Muscle layer of duodenum (tissue), 2 donors: ENCODE measurements at regions not wholly inside any gene's neighbourhood (a gene's known extent, or its start where the extent isn't known, plus 50 kb on each side); places are given as distances from the start of the nearest gene placed in this dataset.
"Not testable (repeated sequence)": the region's sequence is repeated elsewhere in the genome, so short reads cannot be mapped to it uniquely, and the experiment has no call there.

Experiments used
- H3K27ac ChIP-seq: one replicate; pipeline ENCODE4 v1.7.0; 2013; ENCODE audit warnings: mild to moderate bottlenecking, low read length
- H3K27me3 ChIP-seq: one replicate; pipeline ENCODE4 v1.7.0; 2013; ENCODE audit warnings: low read depth, mild to moderate bottlenecking, control low read depth, low read length
- H3K36me3 ChIP-seq, 2 donors: one replicate each; pipeline ENCODE4 v1.7.0; 2013; ENCODE audit warnings: low read length in 2 of 2, control low read depth in 1 of 2, mild to moderate bottlenecking in 1 of 2; ENCODE audit not compliant: insufficient read depth in 2 of 2, control insufficient read depth in 1 of 2
- H3K4me1 ChIP-seq, 2 donors: one replicate each; pipeline ENCODE4 v1.7.0; 2013; ENCODE audit warnings: low read length in 2 of 2, mild to moderate bottlenecking in 2 of 2, control low read depth in 1 of 2, moderate library complexity in 1 of 2; ENCODE audit not compliant: insufficient read depth in 2 of 2, control insufficient read depth in 1 of 2
- H3K4me3 ChIP-seq, 2 donors: one replicate each; pipeline ENCODE4 v1.7.0; 2013; ENCODE audit warnings: low read length in 2 of 2, low read depth in 1 of 2, mild to moderate bottlenecking in 1 of 2
- H3K9me3 ChIP-seq, 2 donors: one replicate each; pipeline ENCODE4 v1.7.0; 2013; ENCODE audit warnings: low read length in 2 of 2, control low read depth in 1 of 2, mild to moderate bottlenecking in 1 of 2; ENCODE audit not compliant: control insufficient read depth in 1 of 2
- donor health status: healthy.

DNA sequence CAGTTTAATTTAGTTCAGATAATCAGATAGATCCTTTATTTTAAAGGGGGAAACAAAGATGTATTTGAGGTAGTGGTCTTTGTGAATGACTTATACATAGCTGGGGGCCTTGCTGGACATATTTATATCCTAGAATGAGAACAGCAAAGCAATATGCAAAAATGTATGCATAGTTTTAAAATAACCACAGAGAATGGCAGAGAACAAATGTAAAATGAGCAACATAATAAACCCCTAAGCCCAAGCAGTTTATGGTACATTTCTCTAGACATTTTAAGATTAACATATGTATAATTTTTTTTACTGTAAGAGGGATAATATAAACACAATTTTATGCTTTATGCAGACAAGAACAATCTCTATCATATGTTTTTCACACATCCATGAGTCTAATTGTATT is 434.2 kb upstream of the SMIM31 start:
- H3K27ac ChIP-seq, result no peak overlapping the region
- no peaks in the 10 kb centered on the region for H3K9me3 ChIP-seq
- H3K4me3 ChIP-seq, result no peak overlapping the region
- H3K4me1 ChIP-seq, result no peaks in the 10 kb centered on the region
- no peaks in the 10 kb centered on the region for H3K36me3 ChIP-seq
- H3K27me3 ChIP-seq, result no peaks in the 10 kb centered on the region

GRCh38 chr4:164320847-164321246 is 433.1 kb upstream of the SMIM31 start:
- no peaks in the 10 kb centered on the region for H3K36me3 ChIP-seq
- no peaks in the 10 kb centered on the region for H3K27me3 ChIP-seq
- H3K9me3 ChIP-seq, result no peaks in the 10 kb centered on the region
- no peak overlapping the region for H3K27ac ChIP-seq
- H3K4me3 ChIP-seq, result no peak overlapping the region
- no peaks in the 10 kb centered on the region for H3K4me1 ChIP-seq

- Histone ChIP-seq H3K4me3 (no peak overlapping the region), H3K27ac (no peak overlapping the region), H3K4me1 (no peaks in the 10 kb centered on the region)
These were observed 427.9 kb upstream of the SMIM31 start for GRCh38 chr4:164326056-164326455.

GRCh38 chr4:164337219-164337944 is 416.5 kb upstream of the SMIM31 start:
- Histone ChIP-seq H3K4me1 (no peaks in the 10 kb centered on the region), H3K4me3 (no peak overlapping the region), H3K36me3 (no peaks in the 10 kb centered on the region), H3K27ac (no peak overlapping the region), H3K27me3 (no peaks in the 10 kb centered on the region), H3K9me3 (peaks cover 3 to 4% of the 10 kb centered on the region in 2 donors)

More at GRCh38 chr4:164326056-164326455, 427.9 kb upstream of the SMIM31 start:
- H3K36me3 ChIP-seq, result no peaks in the 10 kb centered on the region
- H3K27me3 ChIP-seq, result no peaks in the 10 kb centered on the region
- no peaks in the 10 kb centered on the region for H3K9me3 ChIP-seq

GRCh38 chr4:164343472-164343976 is 410.4 kb upstream of the SMIM31 start:
- peaks cover 3 to 4% of the 10 kb centered on the region in 2 donors for H3K9me3 ChIP-seq
- H3K4me3 ChIP-seq, result no peak overlapping the region
- H3K36me3 ChIP-seq, result no peaks in the 10 kb centered on the region
- no peak overlapping the region for H3K27ac ChIP-seq
- H3K4me1 ChIP-seq, result no peaks in the 10 kb centered on the region
- H3K27me3 ChIP-seq, result no peaks in the 10 kb centered on the region

- Histone ChIP-seq H3K27ac (no peak overlapping the region), H3K27me3 (no peaks in the 10 kb centered on the region), H3K9me3 (peaks cover 2 to 4% of the 10 kb centered on the region in 2 donors), H3K4me1 (no peaks in the 10 kb centered on the region), H3K4me3 (no peak overlapping the region), H3K36me3 (no peaks in the 10 kb centered on the region)
These were observed 408.2 kb upstream of the SMIM31 start for GRCh38 chr4:164345756-164346155.

DNA sequence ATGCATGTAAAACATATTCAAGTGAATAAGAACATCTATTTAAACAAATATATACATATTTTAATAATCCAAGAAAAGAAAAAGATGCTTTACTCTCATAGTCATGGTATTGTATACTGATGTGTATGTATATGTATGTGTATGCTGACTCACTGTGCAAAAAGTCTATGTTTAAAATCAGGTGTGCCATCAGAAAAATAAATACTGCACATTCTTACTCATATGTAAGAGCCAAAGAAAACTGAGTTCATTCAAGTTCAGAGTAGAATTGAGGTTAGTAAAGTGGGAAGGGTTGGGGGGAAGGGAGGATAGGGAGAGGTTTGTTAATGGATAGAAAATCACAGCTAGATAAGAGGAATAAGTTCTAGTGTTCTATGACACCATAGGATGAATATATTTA is 403.9 kb upstream of the SMIM31 start:
- Histone ChIP-seq H3K9me3 (no peaks in the 10 kb centered on the region), H3K27me3 (no peaks in the 10 kb centered on the region), H3K27ac (no peak overlapping the region), H3K36me3 (no peaks in the 10 kb centered on the region), H3K4me3 (no peak overlapping the region), H3K4me1 (no peaks in the 10 kb centered on the region)

- not testable (repeated sequence) for H3K9me3 ChIP-seq, H3K27me3 ChIP-seq, H3K4me3 ChIP-seq, H3K36me3 ChIP-seq, H3K27ac ChIP-seq, H3K4me1 ChIP-seq
These were observed 403.2 kb upstream of the SMIM31 start for GRCh38 chr4:164350716-164351115.

- no peaks in the 10 kb centered on the region for H3K36me3 ChIP-seq
These were observed 396.0 kb upstream of the SMIM31 start for GRCh38 chr4:164357957-164358356.

GRCh38 chr4:164358400-164358799 is 395.5 kb upstream of the SMIM31 start:
- Histone ChIP-seq H3K4me3 (no peak overlapping the region), H3K9me3 (no peaks in the 10 kb centered on the region), H3K36me3 (no peaks in the 10 kb centered on the region), H3K27ac (no peak overlapping the region), H3K4me1 (no peaks in the 10 kb centered on the region), H3K27me3 (no peaks in the 10 kb centered on the region)

More at GRCh38 chr4:164357957-164358356, 396.0 kb upstream of the SMIM31 start:
- Histone ChIP-seq H3K27ac (no peak overlapping the region), H3K9me3 (no peaks in the 10 kb centered on the region), H3K4me1 (no peaks in the 10 kb centered on the region), H3K4me3 (no peak overlapping the region), H3K27me3 (no peaks in the 10 kb centered on the region)

DNA sequence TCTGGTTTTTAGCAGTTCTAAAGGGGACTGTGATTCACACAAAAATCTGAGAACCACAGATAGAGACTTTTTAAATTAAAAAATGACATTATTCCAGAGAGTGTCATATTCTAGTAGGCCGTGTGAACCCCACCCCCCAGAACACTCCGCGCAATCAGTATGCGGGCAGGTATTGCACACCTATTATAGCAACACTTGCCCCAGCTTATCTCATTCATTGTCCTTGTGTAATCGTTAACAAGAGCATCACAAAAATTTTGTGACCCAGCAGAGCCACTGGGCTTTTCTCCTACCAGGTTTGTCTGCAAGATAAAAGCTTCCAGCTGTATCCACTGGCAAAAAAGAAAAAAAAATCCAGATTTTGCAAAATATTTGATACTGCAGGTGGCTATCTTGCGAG is 394.1 kb upstream of the SMIM31 start:
- Histone ChIP-seq H3K9me3 (no peaks in the 10 kb centered on the region), H3K27ac (no peak overlapping the region), H3K4me1 (no peaks in the 10 kb centered on the region), H3K27me3 (no peaks in the 10 kb centered on the region), H3K4me3 (no peak overlapping the region), H3K36me3 (no peaks in the 10 kb centered on the region)

- H3K36me3 ChIP-seq, result no peaks in the 10 kb centered on the region
- no peak overlapping the region for H3K4me3 ChIP-seq
- no peaks in the 10 kb centered on the region for H3K4me1 ChIP-seq
- no peaks in the 10 kb centered on the region for H3K9me3 ChIP-seq
- no peak overlapping the region for H3K27ac ChIP-seq
- H3K27me3 ChIP-seq, result no peaks in the 10 kb centered on the region
These were observed 385.0 kb upstream of the SMIM31 start for GRCh38 chr4:164368894-164369293.
